NCI-H146 (cell line): ENCODE measurements at regions not wholly inside any gene's neighbourhood (a gene's known extent, or its start where the extent isn't known, plus 50 kb on each side); places are given as distances from the start of the nearest gene placed in this dataset.
"Not testable (repeated sequence)": the region's sequence is repeated elsewhere in the genome, so short reads cannot be mapped to it uniquely, and the experiment has no call there.

ENCODE experiments used
- DNase-seq: peaks from one replicate; lab custom pipeline; 2025; lab: John Stamatoyannopoulos, UW

- no peak for DNase-seq
These were observed 120.6 kb downstream of the TMEM167A start for GRCh38 chr5:82956600-82956999.

DNA sequence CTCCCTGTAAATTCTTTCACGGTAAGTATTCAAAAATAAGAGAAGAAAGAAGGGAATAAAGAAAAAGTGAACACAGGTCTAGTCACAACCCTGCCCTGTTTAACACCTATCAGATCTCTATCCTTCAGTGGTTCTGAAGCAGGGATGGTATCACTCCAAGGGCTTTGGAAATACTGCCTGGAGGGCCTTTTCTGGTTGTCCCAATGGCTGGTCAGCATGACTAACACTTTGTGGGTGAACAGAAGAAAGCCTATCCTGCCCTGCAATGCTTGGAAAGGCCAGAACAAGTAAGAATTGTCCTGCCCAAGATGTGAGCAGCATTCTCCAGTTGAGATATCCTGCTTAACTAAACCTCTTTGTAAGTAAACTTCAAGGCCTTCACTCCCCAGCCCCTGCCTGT lies 124.9 kb downstream of the TMEM167A start:
- no peak for DNase-seq

DNA sequence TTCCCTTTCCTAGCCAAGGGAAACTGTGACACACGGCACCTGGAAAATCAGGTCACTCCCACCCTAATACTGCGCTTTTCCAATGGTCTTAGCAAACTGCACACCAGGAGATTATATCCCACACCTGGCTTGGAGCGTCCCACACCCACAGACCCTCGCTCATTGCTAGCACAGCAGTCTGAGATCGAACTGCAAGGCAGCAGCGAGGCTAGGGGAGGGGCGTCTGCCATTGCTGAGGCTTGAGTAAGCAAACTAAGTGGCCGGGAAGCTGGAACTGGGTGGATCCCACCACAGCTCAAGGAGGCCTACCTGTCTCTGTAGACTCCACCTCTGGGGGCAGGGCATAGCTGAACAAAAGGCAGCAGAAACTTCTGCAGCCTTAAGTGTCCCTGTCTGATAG lies 132.9 kb downstream of the TMEM167A start:
- not testable (repeated sequence) for DNase-seq

DNA sequence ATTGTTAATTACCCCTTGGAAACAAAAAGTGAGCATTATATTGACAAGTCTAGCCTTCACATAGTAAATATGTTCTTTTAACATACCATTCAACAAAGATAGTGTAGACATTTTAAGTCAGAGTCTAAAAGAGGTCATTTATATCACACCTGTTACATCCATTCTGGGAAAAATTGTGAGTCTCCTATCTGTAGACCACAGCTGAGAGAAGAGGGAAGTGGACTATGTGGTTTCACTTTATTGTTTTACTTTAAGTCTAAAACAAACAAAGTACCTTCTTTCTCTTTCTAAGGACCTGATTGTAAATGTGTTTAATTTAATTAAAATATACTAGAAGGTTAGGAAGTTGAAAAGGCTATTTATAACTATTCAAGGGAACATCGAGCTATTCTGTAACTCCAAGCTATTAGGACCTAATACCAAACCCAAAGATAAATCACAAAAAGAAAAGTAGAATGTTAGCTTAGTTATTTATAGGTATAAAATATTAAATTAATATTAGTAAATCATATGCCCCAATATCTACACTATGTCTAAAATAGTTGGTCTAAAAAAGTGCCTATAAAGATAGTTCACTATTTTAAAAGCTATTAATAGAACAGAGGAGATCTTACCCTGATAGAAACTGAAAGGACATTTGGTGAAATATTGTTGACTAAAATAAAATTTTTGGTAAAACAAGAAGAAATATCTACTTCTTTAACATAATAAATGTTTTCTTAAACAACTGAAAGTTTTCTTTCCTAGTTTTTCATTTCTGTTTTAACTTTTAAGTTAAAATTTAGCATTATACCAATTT lies 134.9 kb downstream of the TMEM167A start:
- DNase-seq, result no peak

DNA sequence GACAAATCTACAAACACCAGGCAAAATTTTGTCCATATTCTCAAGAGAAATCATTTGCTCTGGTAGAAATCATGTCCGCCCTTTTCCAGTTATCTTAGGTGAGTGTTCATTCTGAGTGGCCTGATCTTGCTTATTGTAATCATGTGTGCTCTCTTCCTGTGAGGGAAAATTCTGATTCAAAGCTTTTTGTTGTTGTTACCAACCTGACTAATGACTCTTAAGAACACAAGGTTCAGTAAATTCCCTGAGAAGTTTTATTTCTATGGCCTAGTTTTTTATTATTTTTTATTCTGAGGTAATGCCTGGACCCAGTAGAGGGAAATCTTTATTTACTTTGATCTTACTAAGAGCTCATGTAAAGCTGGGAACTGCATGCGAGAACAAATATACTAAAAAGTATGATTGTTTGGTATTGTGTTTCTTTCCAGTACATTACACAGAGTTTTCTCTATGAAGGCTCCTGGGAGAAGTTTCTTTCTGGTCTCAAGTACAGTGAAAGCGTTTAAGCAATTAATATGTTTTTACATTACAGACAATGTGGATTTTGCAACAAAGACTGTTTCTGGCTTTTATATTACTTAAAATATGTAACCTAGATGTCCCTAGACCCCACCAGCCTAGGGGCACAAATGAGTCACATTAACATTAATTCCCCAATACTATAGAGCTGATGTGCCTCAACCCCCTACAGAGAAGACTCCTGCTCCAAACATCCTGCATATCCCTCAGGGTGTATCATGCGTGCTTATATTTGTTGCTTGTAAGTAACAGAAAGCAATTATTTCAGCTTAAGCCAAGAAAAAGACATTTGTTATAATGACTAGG lies 138.1 kb downstream of the TMEM167A start:
- no peak for DNase-seq

DNA sequence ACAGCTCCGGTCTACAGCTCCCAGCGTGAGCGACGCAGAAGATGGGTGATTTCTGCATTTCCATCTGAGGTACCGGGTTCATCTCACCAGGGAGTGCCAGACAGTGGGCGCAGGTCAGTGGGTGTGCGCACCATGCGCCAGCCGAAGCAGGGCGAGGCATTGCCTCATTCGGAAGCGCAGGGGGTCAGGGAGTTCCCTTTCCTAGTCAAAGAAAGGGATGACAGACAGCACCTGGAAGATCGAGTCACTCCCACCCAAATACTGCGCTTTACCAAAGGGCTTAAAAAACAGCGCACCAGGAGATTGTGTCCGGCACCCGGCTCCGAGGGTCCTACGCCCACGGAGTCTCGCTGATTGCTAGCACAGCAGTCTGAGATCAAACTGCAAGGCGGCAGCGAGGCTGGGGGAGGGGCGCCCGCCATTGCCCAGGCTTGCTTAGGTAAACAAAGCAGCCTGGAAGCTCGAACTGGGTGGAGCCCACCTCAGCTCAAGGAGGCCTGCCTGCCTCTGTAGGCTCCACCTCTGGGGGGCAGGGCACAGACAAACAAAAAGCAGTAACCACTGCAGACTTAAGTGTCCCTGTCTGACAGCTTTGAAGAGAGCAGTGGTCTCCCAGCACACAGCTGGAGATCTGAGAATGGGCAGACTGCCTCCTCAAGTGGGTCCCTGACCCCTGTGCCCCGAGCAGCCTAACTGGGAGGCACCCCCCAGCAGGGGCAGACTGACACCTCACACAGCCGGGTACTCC lies 144.5 kb downstream of the TMEM167A start:
- not testable (repeated sequence) for DNase-seq

DNA sequence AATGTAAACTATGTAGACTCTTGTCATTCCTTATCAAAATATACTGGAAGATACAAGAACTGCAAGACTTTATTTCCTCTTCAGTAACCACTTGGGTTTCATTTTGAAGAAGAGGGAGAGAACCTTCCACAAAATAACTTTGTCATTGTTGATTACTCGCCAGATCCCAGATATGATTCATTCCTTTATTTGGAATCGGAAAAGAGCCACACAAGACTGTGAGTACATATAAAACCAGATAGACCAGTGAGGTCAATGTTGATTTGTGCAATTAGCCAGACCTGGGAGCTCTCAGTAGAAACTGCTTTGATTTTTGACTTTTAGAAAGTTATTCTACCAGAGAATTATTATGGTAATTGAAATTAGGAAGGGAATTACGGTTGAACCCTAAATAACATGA lies 146.1 kb downstream of the TMEM167A start:
- no peak for DNase-seq

GRCh38 chr5:82925061-82925411 lies 152.2 kb downstream of the TMEM167A start:
- no peak for DNase-seq

DNA sequence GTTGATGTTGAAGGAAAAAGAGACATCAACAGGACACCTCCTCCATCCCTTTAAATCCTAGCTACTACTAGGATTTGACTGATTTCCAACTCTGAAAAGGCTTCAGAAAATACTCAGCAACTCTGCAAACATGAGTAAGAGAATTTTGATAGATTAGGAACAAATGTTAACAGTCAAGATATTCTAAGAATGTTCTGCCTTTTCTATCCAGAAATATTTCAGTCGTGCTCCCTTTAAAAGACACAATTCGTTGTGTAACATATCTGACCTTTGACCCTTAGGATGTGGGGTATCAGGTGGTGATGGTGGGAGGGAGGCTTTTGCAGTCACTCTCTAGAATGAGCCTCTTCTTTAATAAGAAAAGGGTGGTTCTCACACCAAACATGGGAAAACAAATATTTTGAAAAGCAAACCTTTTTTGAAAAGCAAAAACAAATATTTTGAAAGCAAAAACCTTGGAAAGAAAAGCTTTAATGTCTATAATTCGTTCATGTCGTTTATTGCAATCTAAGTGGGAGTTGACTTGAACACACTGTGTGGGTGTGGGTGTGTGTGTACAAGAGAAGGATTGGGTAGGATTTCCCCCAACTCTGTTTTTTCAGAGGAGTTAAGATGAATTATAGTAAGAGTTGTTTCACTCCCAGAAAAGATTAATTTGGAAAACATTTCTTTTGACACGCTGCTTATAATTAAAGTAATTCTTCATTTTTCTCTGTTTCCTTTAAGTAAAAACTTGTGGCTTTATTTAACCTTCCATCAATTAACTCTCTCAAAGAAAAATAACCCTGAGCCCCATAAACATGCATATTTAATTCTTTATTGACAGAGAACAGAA lies 152.8 kb downstream of the TMEM167A start:
- DNase-seq, result no peak

DNA sequence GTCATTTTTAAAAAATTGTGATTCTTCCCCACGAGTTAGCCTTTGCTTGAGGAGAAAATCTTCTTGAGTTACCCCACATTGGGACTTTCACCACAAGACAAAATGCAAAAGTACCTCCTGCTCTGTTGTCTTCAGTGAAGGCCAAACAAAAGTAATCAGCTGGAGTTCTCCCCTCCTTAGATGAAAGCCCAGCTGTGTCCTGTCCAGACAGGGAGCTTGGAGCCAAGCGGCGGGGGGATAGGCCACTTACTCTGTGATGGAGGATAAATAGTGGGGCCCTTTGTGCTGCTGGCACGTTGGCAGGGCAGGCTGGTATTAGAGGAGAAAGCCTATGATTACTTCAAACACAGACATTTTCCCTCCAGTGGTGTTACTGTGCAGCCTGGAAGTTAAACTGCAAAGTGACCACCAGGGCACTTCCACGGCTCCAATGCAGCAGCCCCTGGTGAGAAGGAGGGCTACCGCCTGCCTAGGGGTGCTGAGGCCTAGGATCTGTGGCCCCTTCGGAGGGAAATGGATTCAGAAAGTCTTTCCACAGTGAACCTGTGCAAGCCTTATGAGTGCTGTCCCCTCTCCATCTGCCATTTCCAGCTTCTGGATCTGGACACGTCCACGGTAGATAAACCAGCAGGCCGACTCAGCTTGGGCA lies 155.0 kb downstream of the TMEM167A start:
- DNase-seq, result no peak

- DNase-seq, result no peak
These were observed 158.7 kb downstream of the TMEM167A start for GRCh38 chr5:82918311-82919031.

DNA sequence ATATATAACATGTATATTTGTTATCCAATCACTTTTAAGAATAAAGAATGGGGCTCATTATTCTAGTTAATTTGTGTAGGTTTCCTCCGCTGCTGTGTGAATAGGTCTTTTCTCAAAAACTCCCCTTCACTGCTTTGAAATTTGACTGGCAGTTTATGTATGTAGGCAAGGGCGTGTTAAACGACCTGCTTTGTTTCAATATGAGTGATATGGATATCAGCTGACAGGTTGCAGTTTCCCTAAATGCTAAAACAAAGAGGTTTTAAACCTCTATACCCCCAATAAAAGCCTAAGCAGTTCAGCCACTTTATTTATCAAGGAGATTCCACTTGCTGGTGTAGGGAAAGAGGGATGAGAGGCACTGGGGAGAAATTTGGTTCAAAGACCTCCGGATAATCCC lies 159.6 kb downstream of the TMEM167A start:
- no peak for DNase-seq

- no peak for DNase-seq
These were observed 163.2 kb downstream of the TMEM167A start for GRCh38 chr5:82913971-82914370.

- DNase-seq, result no peak
These were observed 164.7 kb downstream of the TMEM167A start for GRCh38 chr5:82912462-82912861.

- no peak for DNase-seq
These were observed 165.3 kb downstream of the TMEM167A start for GRCh38 chr5:82911910-82912309.

- no peak for DNase-seq
These were observed 166.3 kb downstream of the TMEM167A start for GRCh38 chr5:82910905-82911304.

- DNase-seq, result no peak
These were observed 166.7 kb downstream of the TMEM167A start for GRCh38 chr5:82910491-82910890.

- no peak for DNase-seq
These were observed 167.4 kb downstream of the TMEM167A start for GRCh38 chr5:82909771-82910170.

DNA sequence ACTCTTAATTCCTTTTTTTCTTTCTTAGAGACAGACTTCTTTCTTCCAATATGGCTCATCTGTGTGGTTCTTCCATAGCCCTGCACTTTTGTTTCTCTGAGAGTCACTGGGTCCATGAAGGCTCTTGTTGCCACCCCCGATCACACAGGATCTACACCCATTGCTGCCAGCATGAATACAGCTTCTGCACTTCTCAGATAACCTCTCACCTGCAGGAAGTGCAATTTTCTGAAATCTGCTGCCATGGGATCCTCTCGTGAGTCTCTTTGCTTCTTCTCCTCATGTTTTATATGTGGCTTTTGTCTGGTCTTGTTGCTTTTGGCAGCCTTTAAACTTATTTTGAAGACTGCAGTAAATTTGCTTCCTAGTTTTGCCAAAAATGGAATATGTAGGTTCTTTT lies 171.2 kb downstream of the TMEM167A start:
- DNase-seq, result no peak

DNA sequence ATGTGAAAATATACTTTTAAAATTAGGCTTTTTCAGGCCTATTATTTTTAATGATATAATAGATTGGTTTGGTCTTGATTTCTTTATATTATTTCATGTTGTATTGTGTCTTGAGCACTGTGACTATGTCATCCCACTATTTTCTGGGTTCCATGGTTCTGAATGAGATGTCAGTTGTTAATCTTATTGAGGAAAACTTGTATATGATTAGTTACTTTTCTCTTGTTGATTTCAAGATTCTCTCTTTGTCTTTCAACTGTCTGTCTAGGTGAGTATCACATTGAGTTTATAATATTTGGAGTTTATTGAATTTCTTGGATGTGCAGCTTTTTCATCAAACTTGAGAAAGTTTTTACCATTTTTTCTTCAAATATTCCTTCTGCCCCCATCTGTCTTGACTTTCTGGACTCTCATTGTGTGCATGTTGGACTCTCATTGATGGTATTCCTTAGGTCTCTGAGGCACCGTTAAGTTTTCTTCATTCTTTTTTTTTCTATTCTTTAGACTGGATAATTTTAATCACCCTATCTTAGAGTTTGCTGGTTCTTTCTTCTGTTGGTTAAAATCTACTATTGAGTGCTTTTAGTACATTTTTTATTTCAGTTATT lies 175.8 kb downstream of the TMEM167A start:
- DNase-seq, result no peak
